Activated naive CD4-positive, alpha-beta T cell treated with anti-CD3 and anti-CD28 coated beads, Interleukin-2, amount 50 U/mL, for 72 hours (primary cell): ENCODE measurements at regions not wholly inside any gene's neighbourhood (a gene's known extent, or its start where the extent isn't known, plus 50 kb on each side); places are given as distances from the start of the nearest gene placed in this dataset.

ENCODE experiments used
- ATAC-seq, 2 donors: fragments of 150-1000 bp; cut with Tn5 transposase; 2 replicates each; pipeline ENCODE4 v1.10.0; 2021; ENCODE audit warnings: mild to moderate bottlenecking in 2 of 2, moderate library complexity in 2 of 2
- DNase-seq, 2 donors: peaks; one replicate each; pipeline ENCODE4 v3.0.0; 2021 to 2022; ENCODE audit warnings: low spot score in 2 of 2
- H3K27ac Mint-ChIP-seq, 2 donors: one replicate each; pipeline ENCODE4 v1.8.0; 2022; ENCODE audit warnings: mild to moderate bottlenecking in 2 of 2, mixed read lengths in 2 of 2
- H3K36me3 Mint-ChIP-seq, 2 donors: one replicate each; pipeline ENCODE4 v1.8.0; 2022; ENCODE audit warnings: mixed read lengths in 2 of 2
- H3K9me3 Mint-ChIP-seq, 2 donors: one replicate each; pipeline ENCODE4 v1.8.0; 2022; ENCODE audit warnings: mixed read lengths in 2 of 2

- no peak for ATAC-seq
- no peak for DNase-seq
- no peaks in the 10 kb centered on the region for H3K36me3 Mint-ChIP-seq
- no peaks in the 10 kb centered on the region for H3K9me3 Mint-ChIP-seq
- H3K27ac Mint-ChIP-seq = no peak overlapping the region
Observed at GRCh38 chr2:16112251-16112971, 172.1 kb downstream of the MYCN start.

- H3K27ac Mint-ChIP-seq = no peak overlapping the region
- H3K36me3 Mint-ChIP-seq = no peaks in the 10 kb centered on the region
- DNase-seq (no peak), ATAC-seq (no peak)
- no peaks in the 10 kb centered on the region for H3K9me3 Mint-ChIP-seq
Observed at GRCh38 chr2:16111838-16112210, 171.5 kb downstream of the MYCN start.

GRCh38 chr2:16109821-16110310 is 169.5 kb downstream of the MYCN start:
- no peaks in the 10 kb centered on the region for H3K36me3 Mint-ChIP-seq
- DNase-seq (no peak), ATAC-seq (no peak)
- no peaks in the 10 kb centered on the region for H3K9me3 Mint-ChIP-seq
- H3K27ac Mint-ChIP-seq = no peak overlapping the region

GRCh38 chr2:16109368-16109820 is 169.0 kb downstream of the MYCN start:
- ATAC-seq (no peak), DNase-seq (no peak)
- H3K36me3 Mint-ChIP-seq = no peaks in the 10 kb centered on the region
- no peak overlapping the region for H3K27ac Mint-ChIP-seq
- no peaks in the 10 kb centered on the region for H3K9me3 Mint-ChIP-seq

- ATAC-seq = no peak
- Mint-ChIP-seq H3K27ac (no peak overlapping the region), H3K9me3 (no peaks in the 10 kb centered on the region), H3K36me3 (no peaks in the 10 kb centered on the region)
- no peak for DNase-seq
Observed at GRCh38 chr2:16107246-16107645, 166.9 kb downstream of the MYCN start.

- ATAC-seq (no peak), DNase-seq (no peak)
- Mint-ChIP-seq H3K9me3 (no peaks in the 10 kb centered on the region), H3K36me3 (no peaks in the 10 kb centered on the region), H3K27ac (no peak overlapping the region)
Observed at GRCh38 chr2:16106619-16107018, 166.3 kb downstream of the MYCN start.

- no peak overlapping the region for H3K27ac Mint-ChIP-seq
- H3K36me3 Mint-ChIP-seq = no peaks in the 10 kb centered on the region
- DNase-seq (no peak), ATAC-seq (no peak)
- no peaks in the 10 kb centered on the region for H3K9me3 Mint-ChIP-seq
Observed at GRCh38 chr2:16105669-16106281, 165.4 kb downstream of the MYCN start.

- ATAC-seq (no peak), DNase-seq (no peak)
- no peaks in the 10 kb centered on the region for H3K9me3 Mint-ChIP-seq
- no peaks in the 10 kb centered on the region for H3K36me3 Mint-ChIP-seq
- no peak overlapping the region for H3K27ac Mint-ChIP-seq
Observed at GRCh38 chr2:16104949-16105668, 164.8 kb downstream of the MYCN start.

GRCh38 chr2:16104315-16104948 is 164.1 kb downstream of the MYCN start:
- no peak overlapping the region for H3K27ac Mint-ChIP-seq
- ATAC-seq (no peak), DNase-seq (no peak)
- no peaks in the 10 kb centered on the region for H3K36me3 Mint-ChIP-seq
- no peaks in the 10 kb centered on the region for H3K9me3 Mint-ChIP-seq

GRCh38 chr2:16103614-16104314 is 163.4 kb downstream of the MYCN start:
- no peaks in the 10 kb centered on the region for H3K9me3 Mint-ChIP-seq
- ATAC-seq (no peak), DNase-seq (no peak)
- H3K27ac Mint-ChIP-seq = no peak overlapping the region
- H3K36me3 Mint-ChIP-seq = no peaks in the 10 kb centered on the region

GRCh38 chr2:16102976-16103380 is 162.6 kb downstream of the MYCN start:
- ATAC-seq = no peak
- Mint-ChIP-seq H3K9me3 (no peaks in the 10 kb centered on the region), H3K36me3 (no peaks in the 10 kb centered on the region), H3K27ac (no peak overlapping the region)
- DNase-seq = no peak

- ATAC-seq (no peak), DNase-seq (no peak)
- Mint-ChIP-seq H3K9me3 (no peaks in the 10 kb centered on the region), H3K36me3 (no peaks in the 10 kb centered on the region), H3K27ac (no peak overlapping the region)
Observed at GRCh38 chr2:16102358-16102975, 162.1 kb downstream of the MYCN start.

- Mint-ChIP-seq H3K27ac (no peak overlapping the region), H3K36me3 (no peaks in the 10 kb centered on the region), H3K9me3 (no peaks in the 10 kb centered on the region)
- no peak for ATAC-seq
- DNase-seq = no peak
Observed at GRCh38 chr2:16101196-16101595, 160.8 kb downstream of the MYCN start.

GRCh38 chr2:16100006-16100405 is 159.7 kb downstream of the MYCN start:
- no peaks in the 10 kb centered on the region for H3K9me3 Mint-ChIP-seq
- H3K36me3 Mint-ChIP-seq = no peaks in the 10 kb centered on the region
- no peak for DNase-seq
- H3K27ac Mint-ChIP-seq = no peak overlapping the region
- ATAC-seq = no peak

GRCh38 chr2:16099326-16099725 is 159.0 kb downstream of the MYCN start:
- ATAC-seq (no peak), DNase-seq (no peak)
- Mint-ChIP-seq H3K27ac (no peak overlapping the region), H3K9me3 (no peaks in the 10 kb centered on the region), H3K36me3 (no peaks in the 10 kb centered on the region)

- DNase-seq (no peak), ATAC-seq (no peak)
- H3K27ac Mint-ChIP-seq = no peak overlapping the region
- H3K9me3 Mint-ChIP-seq = no peaks in the 10 kb centered on the region
- H3K36me3 Mint-ChIP-seq = no peaks in the 10 kb centered on the region
Observed at GRCh38 chr2:16096962-16097361, 156.6 kb downstream of the MYCN start.
